Uterus (tissue), 3 donors: ENCODE measurements at regions not wholly inside any gene's neighbourhood (a gene's known extent, or its start where the extent isn't known, plus 50 kb on each side); places are given as distances from the start of the nearest gene placed in this dataset.

Source experiments
- DNase-seq, 2 donors: peaks; one replicate each; pipeline ENCODE4 v3.0.0-alpha.2; 2019 to 2020
- H3K27ac ChIP-seq, 2 donors: fragments of 200-600 bp; sonication (generic); 1 replicate in 1 of 2; 2 replicates in 1 of 2; pipeline ENCODE4 v1.5.1; 2016 to 2018
- H3K27me3 ChIP-seq, 2 donors: fragments of 200-600 bp; sonication (generic); one replicate each; pipeline ENCODE4 v1.5.1; 2018 to 2019; ENCODE audit warnings: control low read depth in 1 of 2
- H3K36me3 ChIP-seq, 2 donors: fragments of 200-600 bp; sonication (generic); one replicate each; pipeline ENCODE4 v1.5.1; 2019; ENCODE audit warnings: control low read depth in 1 of 2
- H3K4me1 ChIP-seq, 2 donors: fragments of 200-600 bp; sonication (generic); one replicate each; pipeline ENCODE4 v1.5.1; 2018 to 2019; ENCODE audit warnings: control low read depth in 1 of 2
- H3K4me3 ChIP-seq, 2 donors: fragments of 200-600 bp; sonication (generic); 1 replicate in 1 of 2; 2 replicates in 1 of 2; pipeline ENCODE4 v1.5.1; 2018 to 2019; ENCODE audit warnings: mild to moderate bottlenecking in 1 of 2
- H3K9me3 ChIP-seq, 2 donors: fragments of 200-600 bp; sonication (generic); one replicate each; pipeline ENCODE4 v1.5.1; 2019; ENCODE audit warnings: control low read depth in 1 of 2
- POLR2A ChIP-seq, 2 donors: fragments of 450-650 bp; IDR thresholded peaks; one replicate each; pipeline ENCODE4 v1.6.1; 2016; ENCODE audit warnings: antibody characterized with exemption in 2 of 2, mild to moderate bottlenecking in 1 of 2, moderate library complexity in 1 of 2
- intact Hi-C: fragments of 100-400 bp; cut with DNase I; formaldehyde crosslinking; loops from one replicate; pipeline ENCODE4 v1.15.1; 2023; ENCODE audit warnings: low total_unique reads
- TF ChIP-seq, protein P1 (sequence below), 4 experiments: fragments of 200-600 bp in 2 of 4; fragments of 450-650 bp in 2 of 4; sonication (generic) in 2 of 4; IDR thresholded peaks; one replicate each; pipeline ENCODE4 v1.5.1; 2016 to 2019; ENCODE audit warnings: antibody characterized with exemption in 4 of 4, mild to moderate bottlenecking in 2 of 4, moderate library complexity in 1 of 4
- donor health status: DM: yes; HTN: yes; CAD: no.

DNA sequence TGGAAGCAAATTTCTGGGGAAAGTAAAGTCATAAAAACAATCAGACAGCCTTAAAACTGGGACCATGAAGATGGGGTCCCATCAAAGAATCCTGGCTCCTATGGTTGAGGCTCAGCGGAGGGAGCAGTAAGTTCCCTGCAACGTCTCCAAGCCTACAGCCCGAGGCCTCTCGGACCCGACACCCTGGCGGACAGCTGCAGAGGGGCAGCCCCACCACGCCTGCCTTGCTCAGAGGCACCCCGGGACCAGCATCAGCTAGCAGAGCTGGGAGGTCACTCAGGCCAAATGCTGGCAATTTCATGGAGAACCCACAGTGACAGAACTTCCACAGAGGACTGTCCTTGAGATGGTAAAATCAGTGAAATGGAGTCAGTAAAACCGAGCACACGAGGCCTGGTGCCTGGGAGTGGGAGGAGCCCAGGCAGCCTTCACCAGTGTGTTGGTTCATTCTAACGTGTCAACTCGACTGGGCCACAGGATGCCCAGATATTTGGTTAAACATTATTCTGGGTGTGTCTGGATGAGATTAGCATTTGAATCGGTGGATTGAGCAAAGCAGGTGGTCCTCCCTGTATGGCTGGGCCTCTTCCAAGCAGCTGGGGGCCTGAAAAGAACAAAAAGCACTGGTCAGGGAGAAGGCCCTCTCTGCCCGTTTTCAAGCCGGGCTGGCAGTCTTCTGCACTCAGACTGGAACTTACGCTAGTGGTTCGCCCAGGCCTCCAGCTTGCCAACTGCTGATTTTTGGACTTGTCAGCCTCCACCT lies 96.2 kb upstream of the INSIG1 start:
- TF ChIP-seq POLR2A (IDR thresholded peaks at IDR 0.05), result no peak
- TF ChIP-seq, protein P1, sequence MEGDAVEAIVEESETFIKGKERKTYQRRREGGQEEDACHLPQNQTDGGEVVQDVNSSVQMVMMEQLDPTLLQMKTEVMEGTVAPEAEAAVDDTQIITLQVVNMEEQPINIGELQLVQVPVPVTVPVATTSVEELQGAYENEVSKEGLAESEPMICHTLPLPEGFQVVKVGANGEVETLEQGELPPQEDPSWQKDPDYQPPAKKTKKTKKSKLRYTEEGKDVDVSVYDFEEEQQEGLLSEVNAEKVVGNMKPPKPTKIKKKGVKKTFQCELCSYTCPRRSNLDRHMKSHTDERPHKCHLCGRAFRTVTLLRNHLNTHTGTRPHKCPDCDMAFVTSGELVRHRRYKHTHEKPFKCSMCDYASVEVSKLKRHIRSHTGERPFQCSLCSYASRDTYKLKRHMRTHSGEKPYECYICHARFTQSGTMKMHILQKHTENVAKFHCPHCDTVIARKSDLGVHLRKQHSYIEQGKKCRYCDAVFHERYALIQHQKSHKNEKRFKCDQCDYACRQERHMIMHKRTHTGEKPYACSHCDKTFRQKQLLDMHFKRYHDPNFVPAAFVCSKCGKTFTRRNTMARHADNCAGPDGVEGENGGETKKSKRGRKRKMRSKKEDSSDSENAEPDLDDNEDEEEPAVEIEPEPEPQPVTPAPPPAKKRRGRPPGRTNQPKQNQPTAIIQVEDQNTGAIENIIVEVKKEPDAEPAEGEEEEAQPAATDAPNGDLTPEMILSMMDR (IDR thresholded peaks at IDR 0.05), result no peak
- Histone ChIP-seq H3K27ac (no peak overlapping the region), H3K36me3 (no peaks in the 10 kb centered on the region), H3K4me1 (no peaks in the 10 kb centered on the region), H3K9me3 (peaks cover 0 to 3% of the 10 kb centered on the region in 2 donors), H3K27me3 (no peaks in the 10 kb centered on the region), H3K4me3 (no peak overlapping the region)
- intact Hi-C loops, result no loop called here
- no peak for DNase-seq

DNA sequence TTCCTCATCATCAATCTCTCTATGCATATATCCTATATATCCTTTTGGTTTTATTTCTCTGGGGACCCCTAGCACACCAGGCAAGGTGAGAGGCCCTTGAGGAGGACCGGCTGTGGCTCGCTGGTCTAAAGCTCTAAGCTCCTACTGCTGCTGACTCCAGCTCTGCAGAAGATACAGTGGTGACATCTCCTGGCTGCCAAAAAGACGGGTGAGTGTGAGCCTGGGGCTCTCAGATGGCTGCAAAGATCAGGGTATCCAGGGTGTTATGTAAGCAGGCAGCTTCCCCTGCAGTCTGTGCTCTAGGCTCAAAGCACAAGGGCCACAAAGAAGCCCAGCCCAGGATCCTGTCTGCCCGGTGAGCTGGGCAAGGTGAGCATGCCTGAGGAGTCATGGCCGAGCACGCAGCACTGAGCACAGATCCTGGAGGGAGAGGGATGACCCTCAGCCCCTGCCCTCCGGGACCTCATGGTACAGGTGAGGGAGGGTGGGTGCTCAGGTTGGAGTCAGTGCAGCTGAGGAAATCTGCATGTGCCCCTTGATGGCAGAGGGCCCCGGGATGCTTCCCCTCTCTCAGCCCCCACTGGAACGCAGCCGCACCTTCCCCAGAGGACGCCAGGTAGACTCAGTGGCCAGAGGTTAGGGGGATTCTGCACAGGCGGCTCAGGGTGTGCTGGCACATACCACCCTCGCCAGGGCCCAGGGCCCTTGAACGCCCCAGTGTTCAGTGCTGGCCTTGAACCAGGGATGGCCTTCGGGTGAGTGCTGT lies 95.4 kb upstream of the INSIG1 start:
- intact Hi-C loops, result no loop called here
- Histone ChIP-seq H3K36me3 (no peaks in the 10 kb centered on the region), H3K9me3 (no peaks in the 10 kb centered on the region), H3K27me3 (no peaks in the 10 kb centered on the region), H3K4me1 (no peaks in the 10 kb centered on the region), H3K4me3 (no peak overlapping the region), H3K27ac (no peak overlapping the region)
- DNase-seq, result no peak
- TF ChIP-seq, protein P1 (IDR thresholded peaks at IDR 0.05), result no peak
- TF ChIP-seq POLR2A (IDR thresholded peaks at IDR 0.05), result no peak

DNA sequence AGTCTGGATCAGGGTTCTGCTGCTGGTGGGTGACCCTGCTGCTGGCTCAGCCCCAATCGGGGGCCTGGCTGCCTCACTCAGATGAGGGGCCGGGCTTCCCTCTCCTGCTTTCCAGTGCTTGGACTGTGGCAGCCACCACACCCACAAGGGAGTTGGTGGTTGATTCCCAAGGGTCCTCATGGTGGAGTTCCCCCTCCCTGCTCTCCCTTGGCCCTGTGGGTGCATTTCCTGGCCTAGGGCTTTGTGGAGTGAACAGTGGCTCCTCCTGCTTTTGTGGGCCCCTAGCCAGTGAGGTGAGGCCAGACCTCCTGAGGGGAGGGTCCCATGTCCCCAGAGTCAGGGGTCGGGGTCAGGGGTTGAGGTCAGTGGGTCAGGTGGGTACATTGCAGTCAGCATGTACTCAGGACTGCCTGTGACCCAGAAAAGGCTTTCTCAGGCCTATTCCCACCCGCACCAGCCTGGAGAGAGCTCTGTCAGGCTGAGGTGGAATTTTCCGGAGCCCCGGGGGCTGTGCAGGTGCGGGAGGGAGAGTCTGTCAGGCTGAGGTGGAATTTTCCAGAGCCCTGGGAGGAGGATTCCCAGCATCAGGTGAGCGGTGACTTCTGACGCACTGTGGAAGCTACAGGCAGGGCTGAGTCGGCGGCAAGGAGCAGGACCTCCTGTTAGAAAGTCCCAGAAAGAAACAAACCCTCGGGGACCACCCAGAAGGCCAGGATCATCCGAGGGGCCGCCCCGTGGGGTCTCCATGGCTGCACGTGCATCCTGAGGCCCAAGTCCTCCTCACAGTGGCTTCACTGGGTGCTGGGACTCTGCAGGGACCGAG lies 94.4 kb upstream of the INSIG1 start:
- H3K36me3 ChIP-seq, result no peaks in the 10 kb centered on the region
- TF ChIP-seq, protein P1 (IDR thresholded peaks at IDR 0.05), result no peak
- no peak for TF ChIP-seq POLR2A (IDR thresholded peaks at IDR 0.05)
- intact Hi-C loops, result no loop called here
- no peaks in the 10 kb centered on the region for H3K9me3 ChIP-seq
- H3K4me3 ChIP-seq, result no peak overlapping the region
- no peaks in the 10 kb centered on the region for H3K4me1 ChIP-seq
- DNase-seq, result no peak
- no peak overlapping the region for H3K27ac ChIP-seq
- no peaks in the 10 kb centered on the region for H3K27me3 ChIP-seq

DNA sequence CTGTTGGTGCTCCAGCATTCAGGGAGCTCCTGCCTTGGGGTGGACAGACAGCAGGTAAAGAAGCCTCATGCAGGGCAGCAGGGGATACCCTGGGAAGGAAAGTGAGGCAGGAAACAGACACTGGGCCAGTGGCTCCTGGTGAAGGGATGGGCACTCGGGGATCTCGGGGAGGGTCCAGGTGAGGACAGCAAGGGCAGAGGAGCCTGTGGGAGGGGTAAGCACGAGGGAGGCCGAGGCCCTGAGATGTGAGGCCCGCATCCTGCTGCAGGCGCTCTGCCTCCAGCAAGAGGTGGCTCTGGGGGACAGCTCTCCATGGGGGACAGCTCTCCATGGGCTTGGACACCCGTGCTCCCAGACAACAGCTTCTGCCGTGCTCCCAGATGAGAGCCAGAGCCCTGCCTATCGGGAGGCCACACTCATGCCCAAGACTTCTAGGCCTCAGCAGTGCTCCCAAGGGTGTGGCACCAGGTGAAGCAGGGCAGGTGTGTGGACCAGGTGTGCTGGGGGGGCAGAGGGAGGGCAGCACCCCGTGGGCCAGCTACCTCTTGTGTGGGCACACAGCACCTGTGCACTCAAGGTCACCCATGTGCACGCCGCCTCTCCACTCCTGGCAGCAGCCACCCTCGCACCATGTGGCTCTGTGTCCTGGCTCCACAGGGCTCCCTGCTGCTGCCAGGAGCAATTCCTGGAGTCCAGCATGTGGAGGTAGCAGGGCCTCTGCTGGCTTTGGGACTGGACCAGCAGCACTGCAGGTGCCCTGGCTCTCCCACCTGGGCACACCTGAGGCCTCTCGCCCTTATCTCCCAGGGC lies 93.6 kb upstream of the INSIG1 start:
- intact Hi-C loops, result no loop called here
- no peaks in the 10 kb centered on the region for H3K9me3 ChIP-seq
- H3K27ac ChIP-seq, result no peak overlapping the region
- no peaks in the 10 kb centered on the region for H3K4me1 ChIP-seq
- H3K27me3 ChIP-seq, result no peaks in the 10 kb centered on the region
- TF ChIP-seq POLR2A (IDR thresholded peaks at IDR 0.05), result no peak
- TF ChIP-seq, protein P1 (IDR thresholded peaks at IDR 0.05), result no peak
- no peaks in the 10 kb centered on the region for H3K36me3 ChIP-seq
- no peak overlapping the region for H3K4me3 ChIP-seq
- DNase-seq, result no peak
